Muscle layer of duodenum (tissue), 2 donors: ENCODE measurements at regions not wholly inside any gene's neighbourhood (a gene's known extent, or its start where the extent isn't known, plus 50 kb on each side); places are given as distances from the start of the nearest gene placed in this dataset.

ENCODE experiments used
- H3K27ac ChIP-seq: one replicate; pipeline ENCODE4 v1.7.0; 2013; ENCODE audit warnings: mild to moderate bottlenecking, low read length
- H3K27me3 ChIP-seq: one replicate; pipeline ENCODE4 v1.7.0; 2013; ENCODE audit warnings: low read depth, mild to moderate bottlenecking, control low read depth, low read length
- H3K36me3 ChIP-seq, 2 donors: one replicate each; pipeline ENCODE4 v1.7.0; 2013; ENCODE audit warnings: low read length in 2 of 2, control low read depth in 1 of 2, mild to moderate bottlenecking in 1 of 2; ENCODE audit not compliant: insufficient read depth in 2 of 2, control insufficient read depth in 1 of 2
- H3K4me1 ChIP-seq, 2 donors: one replicate each; pipeline ENCODE4 v1.7.0; 2013; ENCODE audit warnings: low read length in 2 of 2, mild to moderate bottlenecking in 2 of 2, control low read depth in 1 of 2, moderate library complexity in 1 of 2; ENCODE audit not compliant: insufficient read depth in 2 of 2, control insufficient read depth in 1 of 2
- H3K4me3 ChIP-seq, 2 donors: one replicate each; pipeline ENCODE4 v1.7.0; 2013; ENCODE audit warnings: low read length in 2 of 2, low read depth in 1 of 2, mild to moderate bottlenecking in 1 of 2
- H3K9me3 ChIP-seq, 2 donors: one replicate each; pipeline ENCODE4 v1.7.0; 2013; ENCODE audit warnings: low read length in 2 of 2, control low read depth in 1 of 2, mild to moderate bottlenecking in 1 of 2; ENCODE audit not compliant: control insufficient read depth in 1 of 2
- donor health status: healthy.

GRCh38 chr10:33732161-33732680 lies 397.8 kb upstream of the NRP1 start:
- Histone ChIP-seq H3K4me3 (no peak overlapping the region), H3K9me3 (peaks cover 0 to 4% of the 10 kb centered on the region in 2 donors), H3K4me1 (peaks cover 0 to 13% of the 10 kb centered on the region in 2 donors), H3K27me3 (no peaks in the 10 kb centered on the region), H3K27ac (no peak overlapping the region), H3K36me3 (no peaks in the 10 kb centered on the region)

- H3K27ac ChIP-seq, result no peak overlapping the region
- no peaks in the 10 kb centered on the region for H3K27me3 ChIP-seq
- no peak overlapping the region for H3K4me3 ChIP-seq
Observed at GRCh38 chr10:33731322-33731721, 396.9 kb upstream of the NRP1 start.

GRCh38 chr10:33725430-33725829 lies 391.0 kb upstream of the NRP1 start:
- Histone ChIP-seq H3K36me3 (no peaks in the 10 kb centered on the region), H3K9me3 (peaks cover 0 to 4% of the 10 kb centered on the region in 2 donors), H3K27me3 (no peaks in the 10 kb centered on the region), H3K4me3 (no peak overlapping the region), H3K4me1 (no peaks in the 10 kb centered on the region), H3K27ac (no peak overlapping the region)

More at GRCh38 chr10:33731322-33731721, 396.9 kb upstream of the NRP1 start:
- no peaks in the 10 kb centered on the region for H3K36me3 ChIP-seq
- peaks cover 0 to 4% of the 10 kb centered on the region in 2 donors for H3K9me3 ChIP-seq
- H3K4me1 ChIP-seq, result peaks cover 0 to 13% of the 10 kb centered on the region in 2 donors

- no peaks in the 10 kb centered on the region for H3K36me3 ChIP-seq
- H3K27ac ChIP-seq, result no peak overlapping the region
- no peaks in the 10 kb centered on the region for H3K27me3 ChIP-seq
- H3K9me3 ChIP-seq, result peaks cover 0 to 4% of the 10 kb centered on the region in 2 donors
- H3K4me1 ChIP-seq, result no peaks in the 10 kb centered on the region
- no peak overlapping the region for H3K4me3 ChIP-seq
Observed at GRCh38 chr10:33723181-33723580, 388.7 kb upstream of the NRP1 start.

GRCh38 chr10:33722067-33722466 lies 387.6 kb upstream of the NRP1 start:
- H3K36me3 ChIP-seq, result no peaks in the 10 kb centered on the region
- no peak overlapping the region for H3K4me3 ChIP-seq
- no peaks in the 10 kb centered on the region for H3K4me1 ChIP-seq
- H3K27ac ChIP-seq, result no peak overlapping the region
- H3K9me3 ChIP-seq, result no peaks in the 10 kb centered on the region
- no peaks in the 10 kb centered on the region for H3K27me3 ChIP-seq

- Histone ChIP-seq H3K4me3 (no peak overlapping the region), H3K27ac (no peak overlapping the region), H3K36me3 (no peaks in the 10 kb centered on the region), H3K27me3 (no peaks in the 10 kb centered on the region), H3K9me3 (no peaks in the 10 kb centered on the region), H3K4me1 (no peaks in the 10 kb centered on the region)
Observed at GRCh38 chr10:33721509-33721908, 387.0 kb upstream of the NRP1 start.

- Histone ChIP-seq H3K9me3 (no peaks in the 10 kb centered on the region), H3K36me3 (no peaks in the 10 kb centered on the region), H3K4me3 (no peak overlapping the region), H3K4me1 (no peaks in the 10 kb centered on the region), H3K27ac (no peak overlapping the region), H3K27me3 (no peaks in the 10 kb centered on the region)
Observed at GRCh38 chr10:33720161-33720560, 385.7 kb upstream of the NRP1 start.

- Histone ChIP-seq H3K4me1 (no peaks in the 10 kb centered on the region), H3K9me3 (no peaks in the 10 kb centered on the region), H3K27me3 (no peaks in the 10 kb centered on the region), H3K4me3 (no peak overlapping the region), H3K27ac (no peak overlapping the region), H3K36me3 (no peaks in the 10 kb centered on the region)
Observed at GRCh38 chr10:33719005-33719703, 384.7 kb upstream of the NRP1 start.

- H3K27me3 ChIP-seq, result no peaks in the 10 kb centered on the region
- no peaks in the 10 kb centered on the region for H3K4me1 ChIP-seq
- H3K36me3 ChIP-seq, result no peaks in the 10 kb centered on the region
- H3K9me3 ChIP-seq, result no peaks in the 10 kb centered on the region
- H3K4me3 ChIP-seq, result no peak overlapping the region
- H3K27ac ChIP-seq, result no peak overlapping the region
Observed at GRCh38 chr10:33716501-33717267, 382.2 kb upstream of the NRP1 start.

- H3K27me3 ChIP-seq, result no peaks in the 10 kb centered on the region
- no peak overlapping the region for H3K4me3 ChIP-seq
- no peaks in the 10 kb centered on the region for H3K9me3 ChIP-seq
- H3K36me3 ChIP-seq, result no peaks in the 10 kb centered on the region
- H3K27ac ChIP-seq, result no peak overlapping the region
- H3K4me1 ChIP-seq, result no peaks in the 10 kb centered on the region
Observed at GRCh38 chr10:33715303-33715975, 381.0 kb upstream of the NRP1 start.

GRCh38 chr10:33712825-33713224 lies 378.4 kb upstream of the NRP1 start:
- Histone ChIP-seq H3K9me3 (no peaks in the 10 kb centered on the region), H3K27ac (no peak overlapping the region), H3K36me3 (no peaks in the 10 kb centered on the region), H3K4me1 (no peaks in the 10 kb centered on the region), H3K4me3 (no peak overlapping the region), H3K27me3 (no peaks in the 10 kb centered on the region)
